MM.1S (cell line): ENCODE measurements at regions not wholly inside any gene's neighbourhood (a gene's known extent, or its start where the extent isn't known, plus 50 kb on each side); places are given as distances from the start of the nearest gene placed in this dataset.

Experiments
- EZH2 ChIP-seq: fragments of 300-600 bp; sonication (generic); optimal IDR thresholded peaks from 2 replicates; pipeline ENCODE3; 2017; ENCODE audit warnings: low read depth, mild to moderate bottlenecking, antibody characterized with exemption, low read length, mixed read lengths
- EZH2phosphoT487 ChIP-seq: fragments of 300-600 bp; sonication (generic); IDR thresholded peaks from 2 replicates; pipeline ENCODE4 v1.6.1; 2018; ENCODE audit warnings: antibody characterized with exemption, low read length
- TF ChIP-seq, protein P1 (sequence below): fragments of 300-600 bp; sonication (generic); IDR thresholded peaks from 2 replicates; pipeline ENCODE4 v1.5.1; 2016; ENCODE audit warnings: antibody characterized with exemption, low read length, mixed read lengths

DNA sequence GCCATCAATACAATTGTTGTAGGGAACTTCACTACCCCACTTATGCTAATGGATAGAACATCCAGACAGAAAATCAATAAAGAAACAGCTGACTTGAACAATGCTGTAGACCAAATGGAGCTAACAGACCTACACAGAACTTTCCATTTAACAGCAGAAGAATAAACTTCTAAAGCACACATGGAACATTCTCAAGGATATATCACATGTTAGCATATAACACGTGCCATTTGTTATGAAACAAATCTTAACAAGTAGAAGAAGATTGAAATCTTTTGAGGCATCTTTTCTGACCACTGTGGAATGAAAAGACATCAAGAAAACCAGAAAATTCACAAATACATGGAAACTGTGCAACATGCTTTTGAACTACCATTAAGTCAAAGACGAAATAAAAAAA is 62.5 kb upstream of the RNU6-8 start:
- TF ChIP-seq, protein P1, sequence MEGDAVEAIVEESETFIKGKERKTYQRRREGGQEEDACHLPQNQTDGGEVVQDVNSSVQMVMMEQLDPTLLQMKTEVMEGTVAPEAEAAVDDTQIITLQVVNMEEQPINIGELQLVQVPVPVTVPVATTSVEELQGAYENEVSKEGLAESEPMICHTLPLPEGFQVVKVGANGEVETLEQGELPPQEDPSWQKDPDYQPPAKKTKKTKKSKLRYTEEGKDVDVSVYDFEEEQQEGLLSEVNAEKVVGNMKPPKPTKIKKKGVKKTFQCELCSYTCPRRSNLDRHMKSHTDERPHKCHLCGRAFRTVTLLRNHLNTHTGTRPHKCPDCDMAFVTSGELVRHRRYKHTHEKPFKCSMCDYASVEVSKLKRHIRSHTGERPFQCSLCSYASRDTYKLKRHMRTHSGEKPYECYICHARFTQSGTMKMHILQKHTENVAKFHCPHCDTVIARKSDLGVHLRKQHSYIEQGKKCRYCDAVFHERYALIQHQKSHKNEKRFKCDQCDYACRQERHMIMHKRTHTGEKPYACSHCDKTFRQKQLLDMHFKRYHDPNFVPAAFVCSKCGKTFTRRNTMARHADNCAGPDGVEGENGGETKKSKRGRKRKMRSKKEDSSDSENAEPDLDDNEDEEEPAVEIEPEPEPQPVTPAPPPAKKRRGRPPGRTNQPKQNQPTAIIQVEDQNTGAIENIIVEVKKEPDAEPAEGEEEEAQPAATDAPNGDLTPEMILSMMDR = no peak
- TF ChIP-seq EZH2 (no peak), EZH2phosphoT487 (no peak)
